Activated naive CD4-positive, alpha-beta T cell treated with anti-CD3 and anti-CD28 coated beads for 36 hours (primary cell): ENCODE measurements at regions not wholly inside any gene's neighbourhood (a gene's known extent, or its start where the extent isn't known, plus 50 kb on each side); places are given as distances from the start of the nearest gene placed in this dataset.

Experiments used
- CTCF ChIA-PET: fragments of 350-600 bp; sonication (Branson Sonifier 250); formaldehyde crosslinking; loops from one replicate; lab custom pipeline; 2021; ENCODE audit warnings: antibody characterized with exemption; lab: Charles Lee
- DNase-seq: peaks from one replicate; pipeline ENCODE4 v3.0.0-alpha.2; 2020
- H3K27ac Mint-ChIP-seq: one replicate; pipeline ENCODE4 v1.8.0; 2021; ENCODE audit warnings: mild to moderate bottlenecking, mixed read lengths
- H3K27me3 Mint-ChIP-seq: one replicate; pipeline ENCODE4 v1.8.0; 2021; ENCODE audit warnings: low read depth, mixed read lengths
- H3K36me3 Mint-ChIP-seq: one replicate; pipeline ENCODE4 v1.8.0; 2021; ENCODE audit warnings: low read depth, mixed read lengths
- H3K4me1 Mint-ChIP-seq: one replicate; pipeline ENCODE4 v1.8.0; 2021; ENCODE audit warnings: low read depth, mixed read lengths
- H3K4me3 Mint-ChIP-seq: one replicate; pipeline ENCODE4 v1.8.0; 2021; ENCODE audit warnings: mild to moderate bottlenecking, moderate library complexity, mixed read lengths
- H3K9me3 Mint-ChIP-seq: one replicate; pipeline ENCODE4 v1.8.0; 2021; ENCODE audit warnings: mixed read lengths
- intact Hi-C: fragments of 100-400 bp; cut with micrococcal nuclease; formaldehyde crosslinking; loops from one replicate; pipeline ENCODE4 v1.15.1; 2023

DNA sequence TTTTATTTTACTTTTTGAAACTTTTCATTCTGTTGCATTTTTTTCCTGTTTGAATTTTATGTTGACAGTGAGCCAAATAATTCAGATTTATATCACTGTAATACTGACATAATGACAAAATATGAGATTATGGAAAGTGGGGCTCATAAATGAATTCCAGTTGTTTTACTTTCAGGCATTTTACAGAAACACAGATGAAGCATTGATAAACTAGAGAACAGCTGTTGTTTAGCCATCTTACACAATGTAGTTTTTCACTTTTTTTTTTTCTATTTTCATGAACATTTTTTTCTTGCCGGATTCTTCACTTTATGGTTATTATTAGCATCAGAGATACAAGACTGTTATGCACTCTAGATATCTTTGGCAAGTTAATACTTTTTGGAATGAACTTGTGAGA lies 91.7 kb upstream of the PAQR3 start:
- Mint-ChIP-seq H3K4me3 (no peak overlapping the region), H3K9me3 (no peaks in the 10 kb centered on the region), H3K36me3 (no peaks in the 10 kb centered on the region), H3K27ac (no peak overlapping the region), H3K4me1 (no peaks in the 10 kb centered on the region), H3K27me3 (peaks cover 7% of the 10 kb centered on the region)
- no peak for DNase-seq
- intact Hi-C loops = no loop called here
- CTCF ChIA-PET = no interaction called here

DNA sequence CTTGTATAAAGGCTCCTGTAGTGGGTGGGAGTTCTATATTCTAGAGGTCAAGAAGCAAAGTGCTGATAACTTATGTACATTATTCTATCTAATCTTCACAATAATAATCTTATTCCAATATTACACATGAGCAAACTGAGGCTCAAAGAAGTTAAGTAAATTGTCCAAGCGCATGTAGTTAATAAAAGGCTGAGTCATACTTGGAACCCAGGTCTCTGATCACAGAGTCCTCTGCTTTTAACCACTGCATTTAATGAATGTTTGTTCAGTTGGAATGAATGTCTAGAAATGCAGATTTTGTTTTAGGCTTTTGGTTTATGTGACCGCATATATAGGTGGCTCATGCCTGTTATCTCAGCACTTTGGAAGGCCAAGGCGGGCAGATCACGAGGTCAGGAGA lies 88.4 kb upstream of the PAQR3 start:
- intact Hi-C loops = no loop called here
- Mint-ChIP-seq H3K36me3 (no peaks in the 10 kb centered on the region), H3K4me3 (no peak overlapping the region), H3K4me1 (no peaks in the 10 kb centered on the region), H3K27ac (no peak overlapping the region), H3K27me3 (peaks cover 5% of the 10 kb centered on the region), H3K9me3 (no peaks in the 10 kb centered on the region)
- no peak for DNase-seq
- CTCF ChIA-PET = no interaction called here

DNA sequence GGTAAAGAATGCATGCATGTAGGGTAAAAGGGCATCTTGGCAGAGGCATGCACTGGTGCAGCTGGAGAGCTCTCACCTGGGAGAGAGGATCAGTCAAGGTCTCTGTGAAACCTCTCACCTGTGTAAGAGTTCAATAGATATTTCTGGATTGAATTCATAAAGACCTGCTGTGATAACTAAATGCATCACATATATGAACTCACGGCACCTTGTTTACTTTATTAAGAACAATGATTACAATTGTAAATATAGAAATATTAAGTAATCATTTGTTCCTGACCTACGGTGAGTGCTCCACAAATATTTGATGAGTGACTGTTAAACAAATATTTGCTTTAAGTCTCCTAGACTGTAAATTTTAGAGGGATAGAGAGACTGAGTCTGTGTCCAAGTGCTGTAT lies 85.9 kb upstream of the PAQR3 start:
- Mint-ChIP-seq H3K9me3 (peaks cover 1% of the 10 kb centered on the region), H3K4me3 (no peak overlapping the region), H3K27ac (no peak overlapping the region), H3K27me3 (peaks cover 2% of the 10 kb centered on the region), H3K36me3 (no peaks in the 10 kb centered on the region), H3K4me1 (no peaks in the 10 kb centered on the region)
- intact Hi-C loops = no loop called here
- no peak for DNase-seq
- CTCF ChIA-PET = no interaction called here

DNA sequence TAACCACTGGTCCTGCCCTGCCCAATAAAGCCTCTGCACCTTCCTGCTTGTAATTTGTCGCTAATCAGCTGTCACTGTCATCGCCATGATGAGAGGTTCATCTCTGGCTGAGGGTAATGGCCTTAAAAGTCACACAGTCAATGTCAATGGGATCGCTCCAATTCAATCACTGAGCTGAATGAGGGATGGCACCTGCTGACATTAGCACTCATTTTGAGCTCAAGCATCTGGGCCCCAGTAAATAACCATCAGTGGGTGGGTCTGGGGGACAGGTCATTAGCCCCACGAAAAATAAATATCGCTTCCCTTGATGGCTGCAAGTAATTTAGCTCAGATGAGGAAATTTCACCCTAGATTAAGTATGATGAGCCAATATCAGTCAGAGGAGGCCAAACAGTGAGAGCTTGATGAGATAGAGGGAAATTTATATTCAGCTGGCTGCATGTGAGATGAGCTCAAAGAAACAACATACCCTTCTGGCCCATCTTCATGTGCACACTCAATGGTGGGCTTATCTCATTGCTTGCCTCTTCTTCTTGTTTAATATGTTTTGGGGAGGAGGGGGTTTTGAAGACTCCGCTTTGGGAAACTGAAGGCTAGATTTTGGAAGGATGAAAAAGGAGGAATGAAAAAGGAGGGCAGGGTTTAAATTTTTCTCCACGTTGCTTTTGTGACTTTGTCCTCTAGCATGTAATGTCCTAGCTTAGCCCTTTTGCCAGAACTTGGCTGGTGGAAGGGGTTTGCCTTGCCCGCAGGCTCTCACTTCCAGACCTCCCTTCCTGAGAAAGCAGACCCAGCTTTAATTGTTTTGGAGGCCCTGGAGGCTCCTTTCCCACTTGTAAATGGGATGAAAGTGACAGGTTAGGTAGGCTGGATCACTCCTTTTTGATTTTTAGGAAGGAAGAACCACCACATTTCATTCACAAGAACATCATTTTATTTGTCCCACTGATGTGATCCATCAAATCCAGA lies 84.8 kb upstream of the PAQR3 start:
- no peak for DNase-seq
- H3K27me3 Mint-ChIP-seq = peaks cover 2% of the 10 kb centered on the region
- H3K27ac Mint-ChIP-seq = no peak overlapping the region
- CTCF ChIA-PET = interaction anchor here (0.8 kb wide), 1 partner anchor 72 kb away, joined by 3 read pairs; no protein-coding TSS in a partner anchor
- H3K9me3 Mint-ChIP-seq = peaks cover 1% of the 10 kb centered on the region
- no peaks in the 10 kb centered on the region for H3K36me3 Mint-ChIP-seq
- intact Hi-C loops = no loop called here
- H3K4me1 Mint-ChIP-seq = no peaks in the 10 kb centered on the region
- H3K4me3 Mint-ChIP-seq = no peak overlapping the region

DNA sequence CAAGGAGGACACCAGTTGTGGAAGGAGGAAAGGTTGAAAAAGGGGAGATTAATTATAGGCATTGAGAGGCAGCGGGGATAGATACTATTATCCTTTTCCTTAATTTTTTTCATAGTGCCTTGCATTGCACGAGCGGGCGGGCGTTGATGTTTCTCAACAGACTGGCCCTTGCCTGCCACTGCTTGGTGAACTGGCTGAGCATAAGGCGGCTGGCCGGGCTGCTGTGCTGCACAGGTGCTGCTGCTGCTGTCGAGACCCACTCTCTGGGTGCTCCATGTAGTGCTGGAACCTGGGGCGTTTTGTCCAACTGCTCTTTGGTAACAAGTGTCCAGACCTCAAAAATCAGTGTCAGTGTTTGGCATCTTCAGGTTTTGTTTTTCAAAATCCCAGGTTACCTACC lies 83.3 kb upstream of the PAQR3 start:
- Mint-ChIP-seq H3K27ac (no peak overlapping the region), H3K4me1 (no peaks in the 10 kb centered on the region), H3K9me3 (peaks cover 1% of the 10 kb centered on the region), H3K4me3 (no peak overlapping the region), H3K36me3 (no peaks in the 10 kb centered on the region), H3K27me3 (no peaks in the 10 kb centered on the region)
- CTCF ChIA-PET = no interaction called here
- intact Hi-C loops = no loop called here
- DNase-seq = no peak

DNA sequence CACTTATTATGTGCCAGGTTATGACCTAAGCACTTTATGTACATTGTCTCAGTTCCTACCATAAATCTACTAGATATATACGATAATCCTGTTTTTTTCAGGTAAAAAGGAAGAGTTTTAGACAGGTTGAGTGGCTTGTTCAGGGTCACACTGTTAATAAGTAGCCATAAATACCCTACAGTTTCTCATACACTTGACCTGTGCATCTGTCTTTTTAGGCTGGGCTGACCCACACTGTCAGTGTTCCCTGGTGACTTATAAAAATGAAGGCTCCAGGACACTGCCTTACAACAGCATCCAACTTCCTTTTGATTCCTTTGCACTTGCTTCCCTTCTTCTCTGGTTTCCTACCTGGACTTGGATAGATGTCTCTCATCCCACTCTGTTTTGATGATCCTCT lies 78.2 kb upstream of the PAQR3 start:
- CTCF ChIA-PET = no interaction called here
- H3K4me3 Mint-ChIP-seq = no peak overlapping the region
- H3K27me3 Mint-ChIP-seq = no peaks in the 10 kb centered on the region
- DNase-seq = no peak
- intact Hi-C loops = no loop called here
- no peaks in the 10 kb centered on the region for H3K4me1 Mint-ChIP-seq
- H3K27ac Mint-ChIP-seq = no peak overlapping the region
- peaks cover 1% of the 10 kb centered on the region for H3K9me3 Mint-ChIP-seq
- no peaks in the 10 kb centered on the region for H3K36me3 Mint-ChIP-seq

DNA sequence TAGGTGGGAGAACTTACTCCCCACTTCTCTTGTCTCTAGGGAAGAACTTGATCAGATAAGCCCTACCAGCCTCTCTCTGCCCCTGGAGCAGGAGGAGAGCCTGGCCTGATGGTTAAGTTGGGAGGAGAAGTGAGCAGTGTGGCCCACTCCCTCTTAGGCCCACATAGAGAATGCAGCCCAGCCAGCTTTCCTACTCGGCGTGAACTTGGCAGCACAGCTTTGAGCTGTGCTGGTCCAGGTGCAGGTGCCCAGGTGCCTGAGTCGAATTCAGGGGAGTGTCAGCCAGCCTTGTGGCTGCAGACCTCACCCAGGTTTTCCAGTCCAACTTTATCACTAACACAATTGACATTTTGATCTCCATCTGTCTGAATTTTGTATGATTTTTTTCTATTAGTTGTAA lies 77.6 kb upstream of the PAQR3 start:
- intact Hi-C loops = no loop called here
- no peak overlapping the region for H3K27ac Mint-ChIP-seq
- CTCF ChIA-PET = interaction anchor here (1.2 kb wide), 1 partner anchor 9 kb away, joined by 4 read pairs; no protein-coding TSS in a partner anchor
- no peak for DNase-seq
- no peaks in the 10 kb centered on the region for H3K36me3 Mint-ChIP-seq
- no peaks in the 10 kb centered on the region for H3K27me3 Mint-ChIP-seq
- peaks cover 1% of the 10 kb centered on the region for H3K9me3 Mint-ChIP-seq
- no peak overlapping the region for H3K4me3 Mint-ChIP-seq
- H3K4me1 Mint-ChIP-seq = no peaks in the 10 kb centered on the region

DNA sequence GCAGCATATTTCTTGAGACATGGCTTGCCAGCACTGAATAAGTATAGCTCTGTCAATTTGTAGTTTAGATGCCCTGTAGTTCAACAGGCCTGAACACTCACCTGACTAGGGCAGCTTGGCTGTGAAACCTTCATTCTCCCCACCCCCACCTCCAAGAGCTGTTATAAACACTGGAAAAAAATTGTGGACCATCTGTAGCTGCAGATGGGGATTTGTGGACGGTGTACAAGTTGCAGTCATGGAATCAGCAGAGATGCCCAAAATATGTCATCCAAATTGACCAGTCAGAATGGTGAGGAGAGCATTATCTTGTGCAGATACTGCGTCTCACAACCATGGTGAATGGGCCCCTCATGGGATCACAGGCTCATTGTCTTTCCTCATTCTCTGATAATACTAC lies 76.2 kb upstream of the PAQR3 start:
- intact Hi-C loops = no loop called here
- Mint-ChIP-seq H3K27me3 (peaks cover 5% of the 10 kb centered on the region), H3K4me3 (no peak overlapping the region), H3K27ac (no peak overlapping the region), H3K36me3 (no peaks in the 10 kb centered on the region), H3K9me3 (no peaks in the 10 kb centered on the region), H3K4me1 (no peaks in the 10 kb centered on the region)
- CTCF ChIA-PET = no interaction called here
- DNase-seq = no peak

DNA sequence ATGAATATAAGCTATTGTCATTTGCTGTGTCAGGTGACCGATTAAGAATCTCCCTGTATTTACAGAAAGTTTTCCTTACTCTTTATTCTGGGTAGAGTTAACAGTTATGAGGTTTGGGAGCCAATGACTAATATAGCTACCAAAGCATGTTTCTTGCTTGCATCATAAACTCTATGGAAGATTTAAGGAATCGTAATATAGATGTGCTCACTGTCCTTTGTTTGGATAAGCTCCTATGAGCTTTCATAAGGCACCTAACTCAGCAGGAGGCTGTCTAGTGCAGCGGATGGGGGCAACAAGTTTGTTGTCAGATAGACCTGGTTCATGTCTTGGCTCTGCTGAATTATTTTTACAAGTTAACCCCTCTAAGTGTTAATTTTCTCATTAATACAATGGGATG lies 75.0 kb upstream of the PAQR3 start:
- no peak for DNase-seq
- H3K4me1 Mint-ChIP-seq = no peaks in the 10 kb centered on the region
- H3K27ac Mint-ChIP-seq = no peak overlapping the region
- H3K27me3 Mint-ChIP-seq = peaks cover 9% of the 10 kb centered on the region
- H3K9me3 Mint-ChIP-seq = no peaks in the 10 kb centered on the region
- intact Hi-C loops = no loop called here
- H3K4me3 Mint-ChIP-seq = no peak overlapping the region
- CTCF ChIA-PET = interaction anchor here (0.6 kb wide), 1 partner anchor 1173 kb away, joined by 5 read pairs; no protein-coding TSS in a partner anchor
- no peaks in the 10 kb centered on the region for H3K36me3 Mint-ChIP-seq

DNA sequence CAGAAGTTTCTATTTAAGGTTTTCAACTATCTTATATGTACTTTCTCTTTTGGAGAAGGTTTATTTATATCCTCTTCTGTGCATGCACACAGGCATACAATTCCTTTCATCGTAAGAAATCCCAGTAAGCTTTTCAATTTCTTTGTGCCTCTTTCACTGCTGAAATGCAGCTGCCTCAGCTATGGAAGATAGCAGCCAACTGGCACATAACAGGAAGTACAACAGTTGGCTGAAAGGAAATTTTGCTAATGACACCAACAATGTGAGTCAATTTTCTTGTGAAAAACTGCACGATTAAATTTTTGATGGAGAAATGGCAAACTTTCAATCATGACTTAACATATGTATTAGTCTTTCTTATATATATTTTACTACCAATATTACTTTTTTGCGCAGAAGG lies 74.5 kb upstream of the PAQR3 start:
- Mint-ChIP-seq H3K4me3 (no peak overlapping the region), H3K27me3 (peaks cover 9% of the 10 kb centered on the region), H3K36me3 (no peaks in the 10 kb centered on the region), H3K27ac (no peak overlapping the region), H3K9me3 (no peaks in the 10 kb centered on the region), H3K4me1 (no peaks in the 10 kb centered on the region)
- no peak for DNase-seq
- intact Hi-C loops = no loop called here
- CTCF ChIA-PET = no interaction called here

DNA sequence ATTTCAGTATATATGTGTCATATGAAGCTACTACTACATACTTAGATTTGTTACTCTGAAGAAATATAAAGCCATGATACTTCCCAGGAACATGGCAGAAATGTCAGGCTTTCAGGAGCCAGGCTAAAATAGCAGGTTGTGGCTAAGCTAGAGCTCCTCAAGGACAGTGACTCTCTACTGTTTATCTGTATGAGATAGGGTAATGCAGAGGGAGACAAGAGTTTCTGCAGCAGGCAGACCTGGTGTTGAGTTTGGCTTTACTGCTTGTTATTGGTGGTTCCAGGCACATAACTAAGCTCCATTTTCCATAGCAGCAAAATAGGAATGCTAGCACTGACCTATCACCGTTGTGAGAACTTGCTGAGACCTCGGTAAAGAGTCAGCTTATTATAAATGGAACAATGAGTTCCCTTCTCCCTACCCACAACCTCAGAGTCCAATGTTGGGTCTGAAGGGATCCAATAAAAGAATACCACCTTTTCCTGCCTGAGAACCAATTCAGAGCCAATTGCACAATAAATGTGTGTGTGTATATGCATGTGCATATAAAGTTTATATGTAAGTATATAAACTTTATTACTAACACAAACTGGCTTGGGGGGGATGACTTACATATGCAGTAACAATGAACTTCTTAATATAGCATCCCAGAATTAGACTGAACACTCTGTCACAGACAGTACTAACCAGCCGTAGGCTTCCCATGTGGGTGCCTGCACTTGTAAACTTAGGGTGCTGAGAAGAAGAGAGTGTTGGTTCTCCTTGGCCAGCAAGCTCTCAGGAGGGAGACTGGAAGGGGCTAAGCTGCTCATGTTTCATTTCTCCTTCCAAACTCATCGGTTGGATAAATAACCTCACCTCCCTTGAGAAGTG lies 51.9 kb upstream of the PAQR3 start:
- DNase-seq = no peak
- no peak overlapping the region for H3K4me3 Mint-ChIP-seq
- H3K27ac Mint-ChIP-seq = no peak overlapping the region
- H3K4me1 Mint-ChIP-seq = no peaks in the 10 kb centered on the region
- CTCF ChIA-PET = no interaction called here
- H3K36me3 Mint-ChIP-seq = no peaks in the 10 kb centered on the region
- intact Hi-C loops = no loop called here
- H3K27me3 Mint-ChIP-seq = peaks cover 9% of the 10 kb centered on the region
- H3K9me3 Mint-ChIP-seq = no peaks in the 10 kb centered on the region

DNA sequence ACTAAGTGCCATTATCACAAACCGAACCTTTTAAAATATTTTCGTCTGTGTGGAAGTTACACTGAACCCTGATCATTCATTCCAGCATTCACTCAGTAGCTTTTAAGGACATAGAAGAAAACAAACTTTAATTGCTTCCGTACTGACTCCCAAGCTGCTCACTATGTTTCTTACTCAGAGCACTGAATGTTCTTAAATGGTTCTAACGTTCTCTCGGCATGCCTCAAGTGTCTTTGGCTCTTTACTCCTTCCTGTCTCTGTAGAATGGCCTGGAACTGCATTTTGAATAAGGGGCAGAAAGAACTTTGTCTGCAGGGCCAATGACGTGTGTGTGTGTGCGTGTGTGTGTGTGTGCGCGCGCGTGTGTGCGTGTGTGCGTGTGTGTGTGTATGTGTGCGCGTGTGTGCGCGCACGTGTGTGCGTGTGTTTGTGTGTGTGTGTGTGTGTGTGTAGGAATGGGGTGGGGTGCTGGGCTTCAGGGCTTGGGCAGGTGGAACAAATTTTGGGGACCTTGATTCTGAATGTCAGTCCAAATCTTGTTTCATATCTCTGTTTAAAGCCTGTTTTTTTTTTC lies 50.5 kb upstream of the PAQR3 start:
- Mint-ChIP-seq H3K4me1 (no peaks in the 10 kb centered on the region), H3K27me3 (peaks cover 11% of the 10 kb centered on the region), H3K27ac (no peak overlapping the region), H3K36me3 (no peaks in the 10 kb centered on the region), H3K4me3 (no peak overlapping the region), H3K9me3 (no peaks in the 10 kb centered on the region)
- CTCF ChIA-PET = interaction anchor here (0.5 to 1.6 kb wide), 2 partner anchors 37 to 38 kb away, joined by 3 to 5 read pairs; no protein-coding TSS in a partner anchor
- DNase-seq = no peak
- intact Hi-C loops = no loop called here
